Breast epithelium (tissue), 4 donors: ENCODE measurements at regions not wholly inside any gene's neighbourhood (a gene's known extent, or its start where the extent isn't known, plus 50 kb on each side); places are given as distances from the start of the nearest gene placed in this dataset.

Experiments used
- DNase-seq, 2 donors: peaks; one replicate each; pipeline ENCODE4 v3.0.0-alpha.2; 2019; ENCODE audit warnings: low spot score in 2 of 2
- H3K27ac ChIP-seq, 2 donors: fragments of 200-600 bp; sonication (generic) in 1 of 2; one replicate each; pipeline ENCODE4 v1.5.1; 2016 to 2019; ENCODE audit warnings: mild to moderate bottlenecking in 1 of 2
- H3K27me3 ChIP-seq, 2 donors: fragments of 200-600 bp; sonication (generic) in 1 of 2; one replicate each; pipeline versions ENCODE4 v1.5.1 to v1.6.0; 2017 to 2019; ENCODE audit warnings: control low read depth in 1 of 2, mild to moderate bottlenecking in 1 of 2
- H3K36me3 ChIP-seq: fragments of 200-600 bp; one replicate; pipeline ENCODE4 v1.5.1; 2019
- H3K4me1 ChIP-seq, 2 donors: fragments of 200-600 bp; sonication (generic); one replicate each; pipeline ENCODE4 v1.5.1; 2016 to 2019; ENCODE audit warnings: control low read depth in 1 of 2
- H3K4me3 ChIP-seq, 3 donors: fragments of 200-600 bp; sonication (generic); 1 replicate in 2 of 3; 2 replicates in 1 of 3; pipeline ENCODE4 v1.5.1; 2016 to 2019; ENCODE audit warnings: mild to moderate bottlenecking in 3 of 3, moderate library complexity in 2 of 3
- H3K9me3 ChIP-seq, 2 donors: fragments of 200-600 bp; sonication (generic) in 1 of 2; one replicate each; pipeline ENCODE4 v1.5.1; 2016 to 2019; ENCODE audit warnings: control low read depth in 1 of 2
- POLR2A ChIP-seq: fragments of 450-650 bp; IDR thresholded peaks from one replicate; pipeline ENCODE4 v1.6.1; 2016; ENCODE audit warnings: antibody characterized with exemption, mild to moderate bottlenecking, moderate library complexity
- POLR2AphosphoS5 ChIP-seq, 3 donors: sonication (generic); formaldehyde crosslinking; IDR thresholded peaks; one replicate each; pipeline ENCODE4 v1.6.1; 2017; ENCODE audit warnings: antibody characterized with exemption in 3 of 3
- intact Hi-C: fragments of 100-400 bp; cut with DNase I; formaldehyde crosslinking; loops from one replicate; pipeline ENCODE4 v1.15.1; 2023; ENCODE audit warnings: low total_unique reads
- TF ChIP-seq, protein P1 (sequence below), 3 donors: fragments of 450-650 bp; IDR thresholded peaks; one replicate each; pipeline ENCODE4 v1.5.1; 2016 to 2017; ENCODE audit warnings: antibody characterized with exemption in 3 of 3, mild to moderate bottlenecking in 3 of 3, moderate library complexity in 3 of 3

DNA sequence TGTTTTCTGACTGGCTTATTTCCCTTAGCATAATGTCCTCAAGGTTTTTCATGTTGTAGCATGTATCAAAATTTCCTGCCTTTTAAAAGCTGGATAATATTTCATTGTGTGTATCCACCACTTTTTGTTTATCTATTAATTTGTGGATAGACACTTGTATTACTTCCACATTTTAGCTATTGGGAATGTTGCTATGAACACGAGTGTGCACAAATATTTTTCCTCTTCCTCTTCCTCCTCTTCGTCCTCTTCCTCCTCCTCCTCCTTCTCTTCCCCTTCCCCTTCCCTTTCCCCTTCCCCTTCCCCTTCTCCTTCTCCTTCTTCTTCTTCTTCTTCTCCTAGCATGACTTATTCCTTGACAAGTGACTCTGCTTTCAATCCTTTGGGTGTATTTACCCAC is 51.2 kb upstream of the KL start:
- intact Hi-C loops, result no loop called here
- no peak for TF ChIP-seq POLR2A
- TF ChIP-seq, protein P1, sequence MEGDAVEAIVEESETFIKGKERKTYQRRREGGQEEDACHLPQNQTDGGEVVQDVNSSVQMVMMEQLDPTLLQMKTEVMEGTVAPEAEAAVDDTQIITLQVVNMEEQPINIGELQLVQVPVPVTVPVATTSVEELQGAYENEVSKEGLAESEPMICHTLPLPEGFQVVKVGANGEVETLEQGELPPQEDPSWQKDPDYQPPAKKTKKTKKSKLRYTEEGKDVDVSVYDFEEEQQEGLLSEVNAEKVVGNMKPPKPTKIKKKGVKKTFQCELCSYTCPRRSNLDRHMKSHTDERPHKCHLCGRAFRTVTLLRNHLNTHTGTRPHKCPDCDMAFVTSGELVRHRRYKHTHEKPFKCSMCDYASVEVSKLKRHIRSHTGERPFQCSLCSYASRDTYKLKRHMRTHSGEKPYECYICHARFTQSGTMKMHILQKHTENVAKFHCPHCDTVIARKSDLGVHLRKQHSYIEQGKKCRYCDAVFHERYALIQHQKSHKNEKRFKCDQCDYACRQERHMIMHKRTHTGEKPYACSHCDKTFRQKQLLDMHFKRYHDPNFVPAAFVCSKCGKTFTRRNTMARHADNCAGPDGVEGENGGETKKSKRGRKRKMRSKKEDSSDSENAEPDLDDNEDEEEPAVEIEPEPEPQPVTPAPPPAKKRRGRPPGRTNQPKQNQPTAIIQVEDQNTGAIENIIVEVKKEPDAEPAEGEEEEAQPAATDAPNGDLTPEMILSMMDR (IDR thresholded peaks at IDR 0.05), result no peak
- no peak for TF ChIP-seq POLR2AphosphoS5 (IDR thresholded peaks at IDR 0.05)

More for the DNA sequence above, 51.2 kb upstream of the KL start:
- Histone ChIP-seq H3K9me3 (no peaks in the 10 kb centered on the region), H3K36me3 (no peaks in the 10 kb centered on the region), H3K4me3 (no peak overlapping the region), H3K27ac (no peak overlapping the region), H3K4me1 (no peaks in the 10 kb centered on the region), H3K27me3 (no peaks in the 10 kb centered on the region)
- no peak for DNase-seq
